ENCODE measurements at regions not wholly inside any gene's neighbourhood (a gene's known extent, or its start where the extent isn't known, plus 50 kb on each side); places are given as distances from the start of the nearest gene placed in this dataset.
"Not testable (repeated sequence)": the region's sequence is repeated elsewhere in the genome, so short reads cannot be mapped to it uniquely, and the experiment has no call there.

GRCh38 chr7:16092711-16093110, 328.6 kb downstream of the CRPPA start:
- CTCF ChIA-PET: interaction anchor here (1.2 to 1.9 kb wide), 2 partner anchors 9 to 13 kb away, joined by 5 to 6 read pairs; no protein-coding TSS in a partner anchor
- TF ChIP-seq, protein P1, sequence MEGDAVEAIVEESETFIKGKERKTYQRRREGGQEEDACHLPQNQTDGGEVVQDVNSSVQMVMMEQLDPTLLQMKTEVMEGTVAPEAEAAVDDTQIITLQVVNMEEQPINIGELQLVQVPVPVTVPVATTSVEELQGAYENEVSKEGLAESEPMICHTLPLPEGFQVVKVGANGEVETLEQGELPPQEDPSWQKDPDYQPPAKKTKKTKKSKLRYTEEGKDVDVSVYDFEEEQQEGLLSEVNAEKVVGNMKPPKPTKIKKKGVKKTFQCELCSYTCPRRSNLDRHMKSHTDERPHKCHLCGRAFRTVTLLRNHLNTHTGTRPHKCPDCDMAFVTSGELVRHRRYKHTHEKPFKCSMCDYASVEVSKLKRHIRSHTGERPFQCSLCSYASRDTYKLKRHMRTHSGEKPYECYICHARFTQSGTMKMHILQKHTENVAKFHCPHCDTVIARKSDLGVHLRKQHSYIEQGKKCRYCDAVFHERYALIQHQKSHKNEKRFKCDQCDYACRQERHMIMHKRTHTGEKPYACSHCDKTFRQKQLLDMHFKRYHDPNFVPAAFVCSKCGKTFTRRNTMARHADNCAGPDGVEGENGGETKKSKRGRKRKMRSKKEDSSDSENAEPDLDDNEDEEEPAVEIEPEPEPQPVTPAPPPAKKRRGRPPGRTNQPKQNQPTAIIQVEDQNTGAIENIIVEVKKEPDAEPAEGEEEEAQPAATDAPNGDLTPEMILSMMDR (IDR thresholded peaks at IDR 0.05; ENCODE audit: insufficient read depth, low read length, missing control alignments): no peak
- POLR2A ChIA-PET: no interaction called here
- H3K4me3 ChIP-seq (ENCODE audit: low read depth, low read length): no peak overlapping the region
- no peak for DNase-seq (ENCODE audit: low read depth, low spot score)

- no peak for DNase-seq (ENCODE audit: low read depth, low spot score)
- no peak overlapping the region for H3K4me3 ChIP-seq (ENCODE audit: low read depth, low read length)
- ChIA-PET CTCF (interaction anchor here (0.8 to 1.9 kb wide), 3 partner anchors 8 to 14 kb away, joined by 3 to 8 read pairs (median 6); no protein-coding TSS in a partner anchor), POLR2A (no interaction called here)
- TF ChIP-seq, protein P1 (IDR thresholded peaks at IDR 0.05; ENCODE audit: insufficient read depth, low read length, missing control alignments): no peak
These were observed 329.5 kb downstream of the CRPPA start for GRCh38 chr7:16091701-16092310.

DNA sequence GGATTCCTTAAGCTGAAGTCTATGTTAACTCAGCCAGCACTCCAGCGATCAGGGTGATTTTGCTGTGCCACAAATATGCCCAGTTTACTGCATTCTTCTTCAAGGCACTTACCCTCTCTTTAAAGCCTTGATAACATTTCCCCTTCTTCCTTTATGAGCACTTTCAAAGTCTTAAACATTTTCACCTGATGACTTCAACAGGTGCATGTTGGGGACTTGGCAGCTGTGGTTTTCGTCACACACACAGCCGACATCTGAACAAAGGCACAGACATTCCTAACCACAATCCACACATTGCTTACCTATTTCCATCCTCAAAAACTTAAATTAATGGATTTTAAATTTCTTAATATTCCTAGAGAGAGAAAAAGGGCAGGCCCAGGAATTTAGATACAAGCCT, 331.5 kb downstream of the CRPPA start:
- TF ChIP-seq, protein P1 (IDR thresholded peaks at IDR 0.05; ENCODE audit: insufficient read depth, low read length, missing control alignments): no peak
- DNase-seq (ENCODE audit: low read depth, low spot score): no peak
- H3K4me3 ChIP-seq (ENCODE audit: low read depth, low read length): no peak overlapping the region
- CTCF ChIA-PET: no interaction called here
- POLR2A ChIA-PET: no interaction called here

DNA sequence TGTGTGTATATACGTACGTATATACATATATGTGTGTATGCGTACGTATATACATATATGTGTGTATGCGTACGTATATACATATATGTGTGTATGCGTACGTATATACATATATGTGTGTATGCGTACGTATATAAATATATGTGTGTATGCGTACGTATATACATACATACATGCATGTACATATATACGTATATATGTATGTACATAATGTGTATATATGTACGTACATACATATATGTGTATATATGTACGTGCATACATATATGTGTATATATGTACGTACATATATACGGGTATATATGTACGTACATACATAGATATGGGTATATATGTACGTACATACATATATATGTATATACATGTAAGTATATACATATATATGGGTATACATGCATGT, 332.1 kb downstream of the CRPPA start:
- no peak overlapping the region for H3K4me3 ChIP-seq (ENCODE audit: low read depth, low read length)
- CTCF ChIA-PET: interaction anchor here (1.0 to 2.3 kb wide), 5 partner anchors 9 to 26 kb away, joined by 3 to 10 read pairs (median 5); no protein-coding TSS in a partner anchor
- TF ChIP-seq, protein P1 (IDR thresholded peaks at IDR 0.05; ENCODE audit: insufficient read depth, low read length, missing control alignments): no peak
- POLR2A ChIA-PET: no interaction called here
- no peak for DNase-seq (ENCODE audit: low read depth, low spot score)

DNA sequence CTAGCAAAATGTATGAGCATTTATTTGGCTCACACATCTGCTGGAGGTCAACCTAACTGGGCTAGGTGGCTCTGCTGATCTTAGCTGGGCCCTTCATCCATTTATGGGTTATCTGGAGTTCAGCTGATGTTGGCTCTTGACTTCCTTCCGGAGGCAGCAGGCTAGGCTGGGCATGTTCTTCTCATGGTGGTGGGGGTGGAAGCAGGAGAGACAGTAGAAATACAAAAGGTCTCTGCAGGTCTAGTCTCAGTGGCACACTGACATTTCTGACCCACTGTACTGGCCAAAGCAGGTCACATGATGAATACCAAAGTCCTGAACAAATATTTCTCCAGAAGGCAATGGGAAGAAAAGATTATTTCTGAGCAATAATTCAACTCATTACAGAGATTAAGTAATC, 334.6 kb downstream of the CRPPA start:
- TF ChIP-seq, protein P1 (IDR thresholded peaks at IDR 0.05; ENCODE audit: insufficient read depth, low read length, missing control alignments): no peak
- CTCF ChIA-PET: no interaction called here
- no peak overlapping the region for H3K4me3 ChIP-seq (ENCODE audit: low read depth, low read length)
- DNase-seq (ENCODE audit: low read depth, low spot score): no peak
- POLR2A ChIA-PET: no interaction called here

DNA sequence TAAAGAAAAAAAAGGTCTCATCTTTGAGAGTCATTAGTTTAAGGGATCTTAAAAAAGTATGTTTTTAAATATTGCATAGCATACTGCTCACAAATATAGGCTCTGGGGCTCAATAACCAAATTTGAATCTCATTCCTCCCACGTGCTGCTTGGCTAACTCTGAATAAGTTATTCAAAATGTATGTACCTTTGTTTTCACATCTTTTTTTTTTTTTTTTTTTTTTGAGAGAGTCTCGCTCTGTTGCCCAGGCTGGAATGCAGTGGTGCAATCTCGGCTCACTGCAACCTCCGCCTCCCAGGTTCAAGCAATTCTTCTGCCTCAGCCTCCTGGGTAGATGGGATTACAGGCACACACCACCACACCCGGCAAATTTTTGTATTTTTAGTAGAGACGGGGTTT, 335.6 kb downstream of the CRPPA start:
- POLR2A ChIA-PET; H3K4me3 ChIP-seq (ENCODE audit: low read depth, low read length); DNase-seq (ENCODE audit: low read depth, low spot score); CTCF ChIA-PET: not testable (repeated sequence)

- TF ChIP-seq, protein P1 (IDR thresholded peaks at IDR 0.05; ENCODE audit: insufficient read depth, low read length, missing control alignments): no peak
These were observed 336.5 kb downstream of the CRPPA start for GRCh38 chr7:16084875-16085274.

More at GRCh38 chr7:16084875-16085274, 336.5 kb downstream of the CRPPA start:
- ChIA-PET POLR2A (no interaction called here), CTCF (interaction anchor here (1.7 to 2.2 kb wide), 2 partner anchors 8 to 480 kb away, joined by 5 to 9 read pairs; no protein-coding TSS in a partner anchor)
- DNase-seq (ENCODE audit: low read depth, low spot score): no peak
- H3K4me3 ChIP-seq (ENCODE audit: low read depth, low read length): no peak overlapping the region
